ENCODE measurements at regions not wholly inside any gene's neighbourhood (a gene's known extent, or its start where the extent isn't known, plus 50 kb on each side); places are given as distances from the start of the nearest gene placed in this dataset.
"Not testable (repeated sequence)": the region's sequence is repeated elsewhere in the genome, so short reads cannot be mapped to it uniquely, and the experiment has no call there.

DNA sequence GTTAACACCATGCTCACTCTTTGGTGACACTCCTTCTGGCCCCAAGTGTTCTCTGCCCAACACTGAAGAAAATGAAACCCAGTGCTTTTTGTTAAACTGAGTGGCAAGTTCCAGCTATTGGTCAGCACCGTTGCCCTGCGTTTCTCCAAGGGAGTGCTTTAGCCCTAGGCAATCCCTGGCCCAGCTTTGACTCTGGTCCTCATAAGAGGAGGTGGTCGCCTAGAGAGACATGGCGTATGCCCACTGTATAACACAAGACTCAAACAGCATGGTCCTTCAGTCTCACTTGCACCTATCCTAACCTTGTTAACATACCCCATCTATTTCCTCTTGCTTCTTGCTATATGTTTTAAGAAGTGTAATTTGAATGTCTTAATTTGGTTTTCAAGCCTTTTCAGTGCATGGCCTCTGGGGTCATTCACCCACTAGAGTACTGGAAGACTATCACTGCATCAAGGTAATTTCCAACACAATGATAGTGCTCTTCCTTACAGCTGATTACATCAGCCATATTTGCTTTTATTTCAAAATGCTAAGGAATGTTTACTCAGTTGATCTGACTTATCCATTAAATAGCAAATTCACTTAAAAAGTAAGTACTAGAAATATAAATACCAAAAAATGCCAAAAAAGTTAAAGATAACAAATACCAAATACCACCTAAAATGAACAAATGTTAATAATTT, 190.5 kb upstream of the SOX21 start:
- DNase-seq (ENCODE audit: low spot score): no peak

DNA sequence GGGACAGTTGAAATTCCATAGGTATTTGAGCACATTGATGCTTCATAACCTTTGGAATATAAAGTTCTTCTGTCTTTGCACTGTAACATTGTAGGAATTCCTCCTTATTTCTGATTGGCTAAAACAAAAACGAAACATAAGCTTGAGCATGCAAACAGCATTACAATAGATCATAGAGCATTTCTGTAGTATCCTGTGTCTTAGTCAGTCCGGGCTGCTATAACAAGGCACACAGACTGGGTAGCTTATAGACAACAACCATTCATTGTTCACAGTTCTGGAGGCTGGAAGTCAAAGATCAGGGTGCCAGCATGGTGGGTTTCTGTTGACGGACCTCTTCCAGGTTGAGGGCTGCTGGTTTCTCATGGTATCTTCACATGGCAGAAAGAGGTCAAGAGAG, 188.7 kb upstream of the SOX21 start:
- DNase-seq (ENCODE audit: low spot score): no peak

DNA sequence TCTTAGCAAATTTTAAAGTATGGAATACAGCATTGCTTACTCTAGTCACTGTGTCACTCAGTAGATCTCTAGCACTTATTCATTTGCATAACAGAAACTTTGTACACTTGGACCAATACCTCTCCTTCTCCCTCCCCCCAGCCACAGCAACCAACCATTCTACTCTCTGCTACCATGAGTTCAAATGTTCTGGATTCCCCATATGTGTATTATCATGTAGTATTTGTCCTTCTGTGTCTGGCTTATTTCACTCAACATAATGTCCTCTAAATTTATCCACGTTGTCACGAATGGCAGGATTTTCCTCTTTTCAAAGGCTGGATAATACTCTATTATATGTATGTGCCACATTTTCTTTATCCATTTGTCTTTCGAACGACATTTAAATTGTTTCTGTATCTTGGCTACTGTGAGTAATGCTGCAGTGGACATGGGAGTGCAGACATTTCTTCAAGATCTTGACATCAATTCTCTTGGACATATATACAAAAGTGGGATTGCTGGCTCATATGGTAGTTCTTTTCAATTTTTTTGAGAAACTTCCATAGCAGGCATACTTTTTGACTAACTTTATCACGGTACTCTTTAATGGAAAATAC, 184.5 kb upstream of the SOX21 start:
- DNase-seq (ENCODE audit: low spot score): no peak

GRCh38 chr13:94896238-94896637, 183.9 kb upstream of the SOX21 start:
- no peak for DNase-seq (ENCODE audit: low spot score)

- peak; percentile 11 for DNase-seq (ENCODE audit: low spot score)
These were observed 173.8 kb upstream of the SOX21 start for GRCh38 chr13:94886191-94886590.

DNA sequence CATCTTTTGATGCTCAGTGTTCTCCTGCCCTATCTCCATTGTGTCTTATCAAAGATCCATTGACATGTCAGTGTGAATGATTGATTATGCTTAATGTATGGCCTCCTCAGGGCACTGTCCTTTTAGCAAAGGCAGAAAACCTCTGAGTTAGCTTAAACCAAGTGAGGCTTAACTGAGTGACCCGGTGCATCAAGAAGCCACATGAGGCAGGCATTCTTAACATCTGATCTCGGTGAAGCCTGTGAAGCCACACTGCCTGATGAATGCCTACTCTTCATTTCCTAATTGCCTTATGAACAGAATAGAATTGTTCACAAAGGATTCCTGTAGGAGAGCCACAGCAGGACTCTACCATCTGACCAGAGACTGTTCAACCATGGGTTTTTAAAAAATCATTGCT, 168.1 kb upstream of the SOX21 start:
- DNase-seq (ENCODE audit: low spot score): no peak

- DNase-seq (ENCODE audit: low spot score): no peak
These were observed 166.3 kb upstream of the SOX21 start for GRCh38 chr13:94878602-94879165.

DNA sequence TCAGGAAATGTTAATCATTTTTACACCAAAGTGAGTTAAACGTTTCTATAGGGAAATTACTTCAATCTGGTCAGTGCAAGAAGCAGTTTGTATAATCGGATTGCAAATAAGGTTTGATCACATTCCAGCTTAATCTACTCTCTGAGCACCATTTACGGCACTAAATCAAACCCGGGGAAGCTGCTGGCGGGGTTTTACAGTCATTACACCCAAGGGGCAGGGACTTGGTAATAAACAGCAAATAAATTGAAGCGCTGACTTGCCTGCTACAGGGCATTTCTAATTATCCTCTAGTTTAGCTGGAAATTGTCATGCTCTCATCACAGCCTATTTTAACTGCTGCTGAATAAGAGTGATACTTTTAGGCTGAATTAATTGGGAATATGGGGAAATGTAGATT, 152.1 kb upstream of the SOX21 start:
- no peak for DNase-seq (ENCODE audit: low spot score)

DNA sequence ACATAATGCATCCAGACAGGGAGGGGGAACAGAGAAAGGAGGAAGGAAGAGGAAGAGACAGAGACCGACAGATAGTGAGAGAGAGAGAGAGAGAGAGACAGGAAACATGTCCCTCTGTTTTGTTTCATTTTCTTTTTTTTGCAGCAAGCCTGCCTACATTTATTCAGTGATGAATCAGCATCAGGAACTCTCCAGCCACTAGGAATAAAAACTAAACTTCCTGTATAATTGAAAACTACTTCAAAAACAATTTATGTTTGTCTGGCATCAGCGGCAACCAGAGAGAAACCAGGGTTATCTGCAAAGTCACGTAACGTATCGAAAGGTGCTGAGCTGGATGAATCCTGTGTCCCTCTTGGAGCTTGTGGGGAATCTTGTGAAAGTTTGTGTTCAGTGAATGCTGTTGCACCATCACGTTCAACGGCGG, 148.6 kb upstream of the SOX21 start:
- DNase-seq (ENCODE audit: low spot score): peak; percentile 11

DNA sequence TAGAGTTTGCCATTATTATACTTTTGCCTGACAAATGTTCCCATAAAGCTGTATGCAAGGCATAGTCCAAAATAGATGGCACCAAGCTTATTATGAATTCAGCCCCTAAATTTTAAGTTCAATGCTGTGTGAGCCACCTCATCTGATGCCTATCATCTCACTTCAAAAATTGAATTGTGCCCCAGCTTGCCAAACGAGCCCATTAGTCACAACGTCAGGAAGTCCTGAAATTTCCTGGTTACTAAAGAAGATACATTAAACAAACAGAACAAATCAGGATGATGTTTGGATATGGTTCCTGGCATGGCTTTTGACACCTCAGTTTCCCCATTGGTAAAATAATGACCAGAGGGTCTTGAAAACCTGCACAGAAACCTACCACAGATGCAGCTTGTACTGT, 147.5 kb upstream of the SOX21 start:
- DNase-seq (ENCODE audit: low spot score): no peak

DNA sequence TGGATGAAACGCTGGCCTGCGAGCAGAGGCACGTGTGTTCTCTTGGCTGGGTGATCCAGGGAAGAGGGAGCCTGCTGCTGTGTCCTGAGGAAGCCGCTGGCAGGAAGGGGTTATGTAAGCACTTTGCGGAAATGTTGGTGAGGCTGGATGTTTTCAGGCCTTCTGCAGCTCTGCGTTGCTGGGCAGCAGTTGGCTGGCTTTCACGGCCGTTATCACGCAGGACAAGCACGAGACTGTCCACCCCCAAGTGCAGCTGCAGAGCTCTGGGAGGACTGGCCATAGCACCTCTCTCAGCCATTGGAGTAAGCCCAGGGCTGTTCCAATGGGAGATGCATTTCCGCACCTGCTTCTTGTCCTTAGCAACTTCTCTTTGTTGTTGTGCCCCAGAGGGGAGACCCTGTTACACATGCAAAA, 146.9 kb upstream of the SOX21 start:
- DNase-seq (ENCODE audit: low spot score): no peak

DNA sequence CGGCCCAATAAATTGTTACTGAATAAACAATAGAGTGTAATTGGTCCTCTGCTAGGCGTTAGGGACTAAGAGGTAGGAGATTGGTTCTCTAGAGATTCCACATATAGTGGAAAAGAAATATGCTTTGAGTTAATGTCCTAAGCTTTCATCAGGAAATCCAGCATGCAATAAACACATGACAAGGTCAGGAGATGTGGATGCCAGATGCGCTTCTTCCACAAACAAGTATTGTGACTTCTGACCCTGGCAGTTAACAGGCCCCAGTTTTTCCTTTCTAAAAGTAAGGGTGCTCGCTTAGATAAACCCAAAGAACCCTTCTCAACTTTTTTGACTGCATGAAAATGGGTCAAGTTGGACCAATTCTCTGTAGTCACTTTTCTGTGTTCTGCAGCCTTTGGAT, 146.5 kb upstream of the SOX21 start:
- DNase-seq (ENCODE audit: low spot score): no peak

DNA sequence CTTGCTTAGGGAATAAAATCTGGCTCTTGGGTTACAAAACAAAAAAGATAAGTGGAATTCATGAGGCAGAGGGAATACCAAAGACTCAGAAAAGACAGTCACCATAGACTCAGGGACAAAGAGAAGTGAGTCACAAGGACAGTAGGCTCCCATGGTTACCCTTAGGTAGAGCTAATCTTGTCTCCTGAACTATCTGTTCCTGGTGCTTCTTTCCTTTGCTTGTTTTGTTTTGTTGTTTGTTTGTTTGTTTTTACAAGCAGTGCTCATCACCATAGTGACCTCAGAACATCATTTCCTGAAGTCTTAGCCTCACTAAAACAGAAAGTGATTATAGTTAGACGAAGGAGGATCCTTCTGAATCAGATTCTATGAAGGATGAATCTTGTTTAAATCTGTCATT, 142.3 kb upstream of the SOX21 start:
- DNase-seq (ENCODE audit: low spot score): no peak

DNA sequence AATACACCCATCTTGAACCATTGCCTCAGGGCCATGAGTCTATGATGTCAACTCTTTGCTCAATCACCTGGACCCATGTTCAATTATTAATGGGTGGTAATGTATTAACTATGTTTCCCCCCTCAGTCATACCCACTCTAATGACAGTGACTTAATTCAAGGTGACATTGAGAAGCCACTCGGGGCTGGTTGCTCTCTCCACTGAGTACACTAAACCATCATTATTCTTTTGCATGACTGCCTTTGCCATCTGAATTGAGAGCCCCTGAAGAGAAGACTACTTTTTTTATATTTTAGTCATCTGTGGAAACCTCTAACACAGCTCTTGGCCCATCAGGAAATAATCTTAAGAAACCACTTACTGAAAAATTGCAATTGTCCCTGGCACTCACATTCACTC, 139.2 kb upstream of the SOX21 start:
- DNase-seq (ENCODE audit: low spot score): no peak

GRCh38 chr13:94849254-94849653, 136.9 kb upstream of the SOX21 start:
- no peak for DNase-seq (ENCODE audit: low spot score)

DNA sequence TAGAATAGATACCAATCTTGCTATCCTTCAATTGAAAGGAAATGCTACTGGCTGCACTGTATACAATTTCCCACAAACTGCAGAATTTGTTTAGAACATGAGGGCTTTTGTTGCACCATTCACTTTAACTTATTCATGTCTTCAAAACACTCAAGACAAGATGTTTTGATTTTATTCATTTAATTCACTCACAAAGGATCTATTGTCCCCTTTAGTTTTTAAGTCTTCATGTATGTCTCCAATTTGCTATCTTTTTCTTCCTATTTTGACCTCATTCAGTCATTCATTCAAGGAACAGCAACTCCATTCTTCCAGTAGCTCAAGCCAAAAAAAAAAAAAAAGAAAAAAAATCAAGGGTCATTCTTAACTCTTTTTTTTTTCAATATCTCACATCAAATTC, 130.6 kb upstream of the SOX21 start:
- no peak for DNase-seq (ENCODE audit: low spot score)

- not testable (repeated sequence) for DNase-seq (ENCODE audit: low spot score)
These were observed 124.7 kb upstream of the SOX21 start for GRCh38 chr13:94837056-94837455.

DNA sequence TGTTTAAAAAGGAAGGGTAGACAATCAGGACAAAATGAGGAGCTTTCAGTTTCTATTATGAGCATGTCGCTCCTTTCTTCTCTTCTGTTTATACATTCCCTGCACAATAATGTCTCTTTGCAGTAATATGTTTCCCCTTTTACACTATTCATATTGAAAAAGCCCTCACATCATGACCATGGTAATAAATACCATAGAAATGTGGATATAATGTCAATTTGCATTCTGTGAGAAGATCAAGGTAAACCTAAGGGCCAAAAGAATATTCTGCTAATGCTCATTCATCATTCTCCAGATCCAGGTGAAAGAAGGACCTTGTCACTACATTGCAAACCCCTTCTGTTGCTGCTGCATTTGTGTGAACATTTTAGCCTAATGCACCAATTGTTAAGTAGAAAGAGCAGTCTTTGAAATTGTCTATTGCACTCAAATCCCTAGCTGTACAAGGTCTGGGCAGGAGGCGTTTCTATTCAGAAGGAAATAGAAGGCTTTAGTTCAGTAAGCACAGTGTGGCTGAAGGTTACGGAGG, 117.6 kb upstream of the SOX21 start:
- DNase-seq (ENCODE audit: low spot score): no peak

GRCh38 chr13:94829185-94829836, 117.0 kb upstream of the SOX21 start:
- DNase-seq (ENCODE audit: low spot score): no peak

DNA sequence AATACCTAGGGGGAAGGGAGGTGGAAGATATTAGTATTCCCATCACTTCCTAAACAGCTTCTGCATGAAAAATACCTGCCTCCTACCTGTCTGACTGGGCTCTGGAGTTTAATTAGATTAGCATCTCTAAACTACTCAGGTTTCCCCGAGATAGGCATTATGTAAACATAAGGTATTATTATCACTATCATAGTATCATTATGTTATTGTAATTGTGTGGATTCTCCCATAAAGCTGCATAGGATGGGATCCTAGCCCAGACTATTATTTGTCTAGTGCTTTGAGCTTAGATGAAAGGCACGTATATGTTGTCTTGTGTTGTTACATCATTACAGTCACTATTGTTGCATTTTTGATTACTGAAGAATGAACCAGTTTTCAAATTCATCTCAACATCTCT, 115.2 kb upstream of the SOX21 start:
- no peak for DNase-seq (ENCODE audit: low spot score)

GRCh38 chr13:94825507-94825906, 113.2 kb upstream of the SOX21 start:
- peak; percentile 6 for DNase-seq (ENCODE audit: low spot score)

DNA sequence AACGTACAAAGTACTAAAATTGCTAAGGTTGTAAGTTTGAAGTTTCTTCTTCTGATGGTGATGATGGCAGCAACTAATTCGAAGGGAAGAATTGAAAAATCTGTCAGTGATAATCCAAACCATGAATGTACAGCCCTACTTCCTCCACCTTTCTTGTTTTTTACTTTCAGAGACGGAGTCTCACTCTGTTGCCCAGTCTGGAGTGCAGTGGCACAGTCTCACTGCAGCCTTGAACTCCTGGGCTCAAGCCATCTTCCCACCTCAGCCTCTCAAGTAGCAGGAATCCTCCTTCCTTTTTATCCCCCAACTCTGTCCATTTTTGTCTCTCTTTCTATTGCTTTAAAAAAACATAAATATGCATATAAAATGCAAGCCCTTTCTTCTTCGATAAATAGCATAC, 112.3 kb upstream of the SOX21 start:
- no peak for DNase-seq (ENCODE audit: low spot score)

DNA sequence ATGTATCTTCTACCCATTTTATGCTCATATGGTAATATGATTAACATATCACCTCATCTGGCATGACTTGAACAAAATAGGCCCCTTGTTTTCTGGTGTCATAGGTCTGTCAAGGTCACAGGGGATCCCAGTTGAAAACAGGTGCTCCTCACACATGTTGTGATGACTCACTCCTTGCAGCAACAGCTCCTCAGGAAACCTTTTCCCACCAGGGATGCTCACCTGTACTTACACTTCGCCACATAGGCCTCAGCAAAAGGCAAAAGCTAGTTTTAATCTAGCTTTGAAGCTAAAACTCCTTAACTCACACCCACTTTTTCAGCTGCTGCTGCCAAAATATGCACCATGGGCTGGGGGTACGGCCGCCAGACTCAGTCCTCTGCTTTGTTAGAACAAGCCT, 110.0 kb upstream of the SOX21 start:
- no peak for DNase-seq (ENCODE audit: low spot score)

Measured in H4 (cell line).